ENCODE measurements at regions not wholly inside any gene's neighbourhood (a gene's known extent, or its start where the extent isn't known, plus 50 kb on each side); places are given as distances from the start of the nearest gene placed in this dataset.

- DNase-seq, result no peak
These were observed 169.6 kb upstream of the GMDS start for GRCh38 chr6:2414885-2415547.

GRCh38 chr6:2412731-2413130, 167.3 kb upstream of the GMDS start:
- DNase-seq, result no peak

GRCh38 chr6:2410656-2411380, 165.4 kb upstream of the GMDS start:
- no peak for DNase-seq

GRCh38 chr6:2407525-2407924, 162.1 kb upstream of the GMDS start:
- DNase-seq, result no peak

GRCh38 chr6:2404211-2404929, 159.0 kb upstream of the GMDS start:
- DNase-seq, result no peak

GRCh38 chr6:2403546-2403945, 158.1 kb upstream of the GMDS start:
- no peak for DNase-seq

GRCh38 chr6:2396846-2397630, 151.6 kb upstream of the GMDS start:
- no peak for DNase-seq

- no peak for DNase-seq
These were observed 150.7 kb upstream of the GMDS start for GRCh38 chr6:2396042-2396657.

GRCh38 chr6:2388554-2389324, 143.3 kb upstream of the GMDS start:
- no peak for DNase-seq

GRCh38 chr6:2387445-2387844, 142.0 kb upstream of the GMDS start:
- DNase-seq, result no peak

- no peak for DNase-seq
These were observed 140.1 kb upstream of the GMDS start for GRCh38 chr6:2385471-2385983.

- DNase-seq, result no peak
These were observed 139.1 kb upstream of the GMDS start for GRCh38 chr6:2384528-2384927.

- no peak for DNase-seq
These were observed 136.7 kb upstream of the GMDS start for GRCh38 chr6:2381872-2382661.

- no peak for DNase-seq
These were observed 133.7 kb upstream of the GMDS start for GRCh38 chr6:2378891-2379652.

GRCh38 chr6:2378046-2378657, 132.7 kb upstream of the GMDS start:
- no peak for DNase-seq

- no peak for DNase-seq
These were observed 131.3 kb upstream of the GMDS start for GRCh38 chr6:2376429-2377355.

GRCh38 chr6:2375443-2375842, 130.0 kb upstream of the GMDS start:
- DNase-seq, result no peak

GRCh38 chr6:2369606-2370005, 124.2 kb upstream of the GMDS start:
- DNase-seq, result no peak
